ENCODE measurements at regions not wholly inside any gene's neighbourhood (a gene's known extent, or its start where the extent isn't known, plus 50 kb on each side); places are given as distances from the start of the nearest gene placed in this dataset.

DNA sequence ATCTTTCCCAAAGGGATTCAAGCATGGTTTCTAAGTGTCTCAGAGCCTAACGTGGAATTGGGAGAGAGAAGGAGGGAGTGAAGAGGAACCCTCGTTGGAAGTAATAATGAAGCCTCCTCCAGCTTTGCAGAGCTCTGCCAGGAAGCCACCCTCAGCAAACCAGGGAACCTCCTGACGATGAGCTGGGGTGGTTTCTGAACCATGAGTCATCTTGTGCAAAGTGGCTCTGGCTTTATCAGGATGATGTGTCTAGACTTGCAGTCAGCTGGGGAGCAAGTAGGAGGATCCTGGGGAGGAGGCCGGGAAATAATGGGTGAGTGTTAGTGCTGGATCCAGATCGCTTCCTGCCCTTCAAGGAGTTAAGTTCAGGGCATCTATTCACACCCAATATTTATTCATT is 191.7 kb upstream of the RBFOX1 start:
- no peak for TF ChIP-seq ZNF274 (IDR thresholded peaks at IDR 0.05; ENCODE audit: low read depth, low read length)
- no peak for TF ChIP-seq SUZ12 (IDR thresholded peaks at IDR 0.05; ENCODE audit: extremely low read depth, insufficient read depth, insufficient read length)
- no peak for TF ChIP-seq YY1 (IDR thresholded peaks at IDR 0.05; ENCODE audit: insufficient read depth, insufficient read length)
